HG02642 (cell line): ENCODE measurements at regions not wholly inside any gene's neighbourhood (a gene's known extent, or its start where the extent isn't known, plus 50 kb on each side); places are given as distances from the start of the nearest gene placed in this dataset.
"Not testable (repeated sequence)": the region's sequence is repeated elsewhere in the genome, so short reads cannot be mapped to it uniquely, and the experiment has no call there.

Source experiments
- ATAC-seq: cut with Tn5 transposase; IDR thresholded peaks from one replicate; pipeline ENCODE4 v1.9.1; 2021; ENCODE audit warnings: mild to moderate bottlenecking; ENCODE audit not compliant: unreplicated experiment, poor library complexity

DNA sequence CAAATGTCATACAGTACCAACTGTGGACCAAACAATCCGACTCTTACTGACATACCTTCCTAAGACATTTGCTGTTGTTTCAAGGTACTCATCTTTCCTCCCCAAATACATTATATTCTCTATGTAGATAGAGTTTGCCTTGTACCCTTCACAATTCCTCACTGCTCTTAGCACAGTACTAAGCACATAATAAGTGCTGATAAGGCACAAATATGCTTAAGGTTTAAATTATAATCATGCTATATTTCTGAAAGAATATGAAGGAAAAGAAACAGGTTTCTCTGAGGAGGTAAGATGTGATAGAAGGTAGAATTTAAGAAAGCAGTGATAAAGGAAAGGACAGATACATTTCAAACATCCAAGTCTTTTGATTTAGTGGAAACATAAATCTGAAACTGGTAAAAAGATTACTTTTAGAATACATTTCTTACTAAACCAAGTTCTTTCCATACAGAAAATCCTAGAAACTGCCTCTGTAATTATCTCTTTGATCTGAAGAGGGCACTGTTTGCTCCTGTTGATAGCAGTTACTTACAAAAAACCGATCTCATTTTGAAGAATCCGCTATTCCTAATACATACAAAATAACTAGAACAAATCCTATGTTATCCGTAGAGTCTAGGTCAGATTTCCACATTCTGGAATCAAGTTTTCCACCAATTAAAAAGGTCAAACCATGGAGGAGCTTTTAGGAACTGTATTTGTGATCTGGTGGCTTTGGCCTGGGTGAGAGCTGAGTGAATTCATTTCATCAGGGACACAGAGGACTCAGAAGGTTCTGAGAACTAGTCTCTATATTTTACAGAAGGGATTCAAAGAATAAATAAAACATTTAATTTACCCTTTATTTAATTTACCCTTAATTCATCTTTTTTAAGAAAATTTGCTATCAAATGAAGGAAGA lies 311.9 kb downstream of the DAD1 start:
- no peak for ATAC-seq

DNA sequence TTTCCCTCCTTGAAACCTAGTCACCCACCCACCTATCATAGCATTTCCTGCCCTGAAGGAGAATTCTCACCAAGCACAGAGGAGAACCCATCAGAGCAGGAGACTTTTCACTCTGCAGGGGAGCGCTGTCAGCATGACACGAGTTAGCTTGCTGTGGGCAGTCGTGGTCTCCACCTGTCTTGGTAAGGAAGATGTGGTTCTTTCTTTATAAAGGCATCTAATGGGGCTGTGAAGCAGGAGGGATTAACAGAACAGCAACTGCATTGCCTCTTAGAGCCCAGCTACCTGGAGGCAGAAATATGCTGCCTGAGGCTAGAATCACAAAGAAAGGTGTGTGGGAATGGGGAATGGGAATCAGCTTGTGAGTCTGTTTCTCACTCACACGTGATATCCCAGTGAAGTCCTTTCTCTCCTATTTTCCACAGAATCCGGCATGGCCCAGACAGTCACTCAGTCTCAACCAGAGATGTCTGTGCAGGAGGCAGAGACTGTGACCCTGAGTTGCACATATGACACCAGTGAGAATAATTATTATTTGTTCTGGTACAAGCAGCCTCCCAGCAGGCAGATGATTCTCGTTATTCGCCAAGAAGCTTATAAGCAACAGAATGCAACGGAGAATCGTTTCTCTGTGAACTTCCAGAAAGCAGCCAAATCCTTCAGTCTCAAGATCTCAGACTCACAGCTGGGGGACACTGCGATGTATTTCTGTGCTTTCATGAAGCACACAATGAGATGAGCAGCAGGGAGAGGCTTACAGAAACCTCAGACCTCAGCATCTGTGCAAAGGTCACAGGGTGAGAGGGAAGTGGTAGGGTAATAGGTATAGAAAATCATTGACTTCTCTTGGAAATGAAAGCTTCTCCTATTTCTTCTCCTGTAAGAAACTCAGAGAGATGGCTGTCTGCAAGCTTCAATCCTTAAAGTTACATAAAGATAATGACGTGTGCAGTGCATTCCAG lies 316.9 kb downstream of the DAD1 start:
- ATAC-seq, result no peak

- ATAC-seq, result no peak
Observed at GRCh38 chr14:22268875-22269274, 320.1 kb downstream of the DAD1 start.

GRCh38 chr14:22266683-22267082 lies 322.3 kb downstream of the DAD1 start:
- ATAC-seq, result no peak

- no peak for ATAC-seq
Observed at GRCh38 chr14:22266142-22266442, 322.9 kb downstream of the DAD1 start.

GRCh38 chr14:22265319-22266141 lies 323.5 kb downstream of the DAD1 start:
- no peak for ATAC-seq

DNA sequence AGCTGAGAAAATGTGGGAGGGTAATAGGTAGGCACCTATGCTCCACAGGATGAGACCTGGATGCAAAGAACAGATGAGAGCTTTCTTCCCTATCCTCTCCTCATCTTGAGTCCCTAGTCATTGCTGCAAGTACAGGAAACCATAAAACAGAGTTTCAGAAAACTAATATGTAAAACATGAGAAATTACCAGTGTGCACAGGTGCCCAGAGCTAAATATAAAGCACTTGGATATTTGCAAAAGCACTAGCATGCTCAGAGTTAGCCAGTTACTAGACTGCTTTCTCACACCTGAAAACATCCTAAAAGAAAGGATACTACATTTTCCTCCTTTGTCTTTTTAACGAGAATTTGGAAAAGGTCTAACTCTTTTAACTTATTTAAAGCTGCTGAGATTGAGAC lies 324.3 kb downstream of the DAD1 start:
- ATAC-seq, result no peak

DNA sequence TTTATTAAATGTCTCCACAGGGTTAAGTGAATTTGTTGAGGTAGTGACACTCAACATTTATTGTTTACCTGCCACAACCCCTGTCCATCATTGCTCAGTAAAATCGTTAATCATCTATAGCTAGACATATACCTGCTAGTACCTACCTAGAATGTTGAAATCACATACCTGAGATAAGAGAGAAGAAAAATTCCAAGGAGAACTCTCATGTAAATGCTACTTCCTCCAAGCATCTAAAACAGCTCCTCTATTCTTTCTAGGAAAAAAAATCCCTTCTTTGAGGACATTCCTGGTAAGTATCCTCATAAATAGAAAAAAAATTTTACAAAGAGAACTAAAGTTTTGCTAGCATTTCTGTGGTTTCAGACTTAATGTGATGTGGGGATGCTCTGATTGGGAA lies 325.1 kb downstream of the DAD1 start:
- no peak for ATAC-seq

- ATAC-seq, result no peak
Observed at GRCh38 chr14:22262881-22263280, 326.1 kb downstream of the DAD1 start.

- no peak for ATAC-seq
Observed at GRCh38 chr14:22255017-22255950, 333.7 kb downstream of the DAD1 start.

DNA sequence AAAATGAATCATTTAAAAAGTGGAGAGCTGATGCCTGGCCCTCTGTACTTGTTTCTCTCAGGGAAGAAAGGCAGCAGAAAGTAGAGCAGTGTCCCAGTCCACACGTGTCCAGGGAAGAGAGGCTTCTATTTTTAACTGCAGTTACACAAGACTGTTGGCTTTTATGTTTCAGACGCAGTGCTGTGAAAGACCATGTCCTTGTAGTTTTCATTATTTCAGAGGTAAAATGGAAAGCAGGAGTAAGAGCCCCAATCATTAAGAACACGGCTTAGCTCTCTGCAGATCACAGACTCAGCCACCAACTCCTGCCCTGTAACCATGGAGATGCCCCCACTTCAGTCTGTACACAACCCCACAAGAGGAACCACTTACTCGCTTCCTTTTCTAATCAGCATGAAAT lies 336.3 kb downstream of the DAD1 start:
- no peak for ATAC-seq

GRCh38 chr14:22251090-22251489 lies 337.9 kb downstream of the DAD1 start:
- no peak for ATAC-seq

- no peak for ATAC-seq
Observed at GRCh38 chr14:22249770-22250169, 339.3 kb downstream of the DAD1 start.

DNA sequence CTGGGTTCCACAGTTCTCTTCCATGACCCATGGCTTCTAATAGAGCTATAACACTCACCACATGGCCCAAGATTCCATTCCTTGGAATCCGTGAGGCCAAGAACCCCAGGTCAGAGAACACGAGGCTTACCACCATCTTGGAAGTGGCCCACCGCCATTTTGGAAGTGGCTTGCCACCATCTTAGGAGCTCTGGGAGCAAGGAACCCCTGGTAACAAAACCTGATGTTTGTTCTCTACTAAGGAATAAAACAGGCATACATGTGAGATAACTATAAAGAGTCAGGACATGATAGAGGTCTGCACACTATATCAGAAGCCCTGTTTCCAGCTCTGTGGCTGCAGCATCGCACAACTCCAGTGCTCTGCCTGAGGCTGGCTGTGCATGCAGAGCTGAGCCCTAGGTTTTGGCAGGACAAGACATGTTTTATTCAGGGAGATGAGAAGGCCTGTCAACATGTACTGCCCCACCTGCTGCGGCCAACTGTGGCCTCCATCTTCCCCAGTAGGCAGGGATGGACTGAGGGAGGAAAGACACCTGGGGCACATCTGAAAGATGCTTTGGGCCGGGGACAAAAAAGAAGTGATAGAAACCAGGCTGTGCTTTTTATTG lies 344.9 kb downstream of the DAD1 start:
- no peak for ATAC-seq

GRCh38 chr14:22238320-22238719 lies 350.7 kb downstream of the DAD1 start:
- ATAC-seq, result not testable (repeated sequence)

- no peak for ATAC-seq
Observed at GRCh38 chr14:22233377-22233776, 355.6 kb downstream of the DAD1 start.

DNA sequence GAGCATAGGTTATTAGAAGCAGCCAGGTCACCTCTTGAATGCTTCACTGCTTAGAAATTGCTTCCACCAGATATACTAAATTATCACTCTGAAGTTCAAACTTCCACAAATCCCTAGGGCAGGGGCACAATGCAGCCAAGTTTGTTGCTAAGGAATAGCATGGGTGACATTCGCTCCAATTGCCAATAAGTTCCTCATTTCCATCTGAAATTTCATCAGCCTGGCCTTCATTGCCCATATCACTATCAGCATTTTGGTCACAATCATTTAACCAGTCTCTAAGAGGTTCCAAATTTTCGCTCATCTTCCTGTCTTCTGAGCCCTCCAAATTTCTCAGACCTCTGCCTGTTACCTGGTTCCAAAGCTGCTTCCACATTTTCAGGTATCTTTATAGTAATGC lies 356.1 kb downstream of the DAD1 start:
- no peak for ATAC-seq

- ATAC-seq, result no peak
Observed at GRCh38 chr14:22232486-22232885, 356.5 kb downstream of the DAD1 start.

GRCh38 chr14:22231018-22231417 lies 358.0 kb downstream of the DAD1 start:
- ATAC-seq, result no peak
